AG04450 (cell line): ENCODE measurements at regions not wholly inside any gene's neighbourhood (a gene's known extent, or its start where the extent isn't known, plus 50 kb on each side); places are given as distances from the start of the nearest gene placed in this dataset.

Source experiments
- CTCF ChIA-PET: fragments of 300-600, 350-600 bp; formaldehyde crosslinking; extraction: SDS; loops from one replicate; lab custom pipeline; 2022; ENCODE audit warnings: antibody characterized with exemption, inconsistent platforms; lab: Charles Lee
- POLR2A ChIA-PET: fragments of 350-600 bp; formaldehyde crosslinking; extraction: SDS; loops from one replicate; lab custom pipeline; 2021; ENCODE audit warnings: antibody characterized with exemption, inconsistent platforms; lab: Yijun Ruan, JAX
- DNase-seq: peaks from one replicate; pipeline ENCODE4 v3.0.0-alpha.2; 2011; ENCODE audit warnings: low read depth, low spot score
- H3K27ac ChIP-seq: one replicate; pipeline ENCODE4 v1.5.1; 2012; ENCODE audit warnings: low read depth, low read length, control low read depth
- H3K27me3 ChIP-seq: one replicate; pipeline ENCODE4 v1.6.0; 2012; ENCODE audit warnings: low read length; ENCODE audit not compliant: control insufficient read depth, insufficient read depth
- H3K4me3 ChIP-seq: 2 replicates; pipeline ENCODE4 v1.5.1; 2011; ENCODE audit warnings: mild to moderate bottlenecking, low read depth, low read length, control low read depth
- H3K9me3 ChIP-seq: 2 replicates; pipeline ENCODE4 v1.5.1; 2012; ENCODE audit warnings: low read length; ENCODE audit not compliant: control insufficient read depth, insufficient read depth
- CTCF ChIP-seq: IDR thresholded peaks from 2 replicates; pipeline ENCODE4 v1.5.1; 2011; ENCODE audit warnings: low read depth, low read length, control low read depth, inconsistent platforms

GRCh38 chr12:30417697-30418231, 277.9 kb downstream of the IPO8 start:
- H3K27ac ChIP-seq = peak overlapping the region; percentile 33

GRCh38 chr12:30416631-30417030, 279.0 kb downstream of the IPO8 start:
- Histone ChIP-seq H3K4me3 (no peak overlapping the region), H3K27ac (no peak overlapping the region), H3K27me3 (no peaks in the 10 kb centered on the region), H3K9me3 (no peaks in the 10 kb centered on the region)
- ChIA-PET POLR2A (interaction anchor here (1.9 kb wide), 1 partner anchor 21 kb away, joined by 10 read pairs; no protein-coding TSS in a partner anchor), CTCF (interaction anchor here (1.2 to 1.4 kb wide), 2 partner anchors 24 to 41 kb away, joined by 3 to 7 read pairs; no protein-coding TSS in a partner anchor)
- no peak for DNase-seq
- TF ChIP-seq CTCF = no peak

More at GRCh38 chr12:30417697-30418231, 277.9 kb downstream of the IPO8 start:
- ChIA-PET POLR2A (interaction anchor here (0.6 to 1.9 kb wide), 2 partner anchors 20 to 457 kb away, joined by 3 to 10 read pairs; no protein-coding TSS in a partner anchor), CTCF (interaction anchor here (0.5 kb wide), 1 partner anchor 13 kb away, joined by 3 read pairs; no protein-coding TSS in a partner anchor)
- no peak for TF ChIP-seq CTCF
- Histone ChIP-seq H3K27me3 (no peaks in the 10 kb centered on the region), H3K4me3 (no peak overlapping the region), H3K9me3 (no peaks in the 10 kb centered on the region)
- peak; percentile 48 for DNase-seq

- ChIA-PET POLR2A (no interaction called here), CTCF (interaction anchor here (1.4 kb wide), 1 partner anchor 25 kb away, joined by 7 read pairs; no protein-coding TSS in a partner anchor)
- Histone ChIP-seq H3K27me3 (no peaks in the 10 kb centered on the region), H3K27ac (no peak overlapping the region), H3K9me3 (no peaks in the 10 kb centered on the region), H3K4me3 (no peak overlapping the region)
- no peak for DNase-seq
- TF ChIP-seq CTCF = no peak
These were observed 279.9 kb downstream of the IPO8 start for GRCh38 chr12:30415777-30416176.

- TF ChIP-seq CTCF = no peak
- ChIA-PET POLR2A (no interaction called here), CTCF (no interaction called here)
- no peak overlapping the region for H3K4me3 ChIP-seq
- H3K27me3 ChIP-seq = no peaks in the 10 kb centered on the region
- H3K9me3 ChIP-seq = no peaks in the 10 kb centered on the region
- DNase-seq = no peak
- no peak overlapping the region for H3K27ac ChIP-seq
These were observed 281.2 kb downstream of the IPO8 start for GRCh38 chr12:30414507-30414906.

- ChIA-PET POLR2A (no interaction called here), CTCF (no interaction called here)
- no peak for DNase-seq
- no peak for TF ChIP-seq CTCF
- H3K27ac ChIP-seq = no peak overlapping the region
- H3K27me3 ChIP-seq = no peaks in the 10 kb centered on the region
- no peaks in the 10 kb centered on the region for H3K9me3 ChIP-seq
- no peak overlapping the region for H3K4me3 ChIP-seq
These were observed 295.3 kb downstream of the IPO8 start for GRCh38 chr12:30400349-30400748.
